ENCODE measurements at regions not wholly inside any gene's neighbourhood (a gene's known extent, or its start where the extent isn't known, plus 50 kb on each side); places are given as distances from the start of the nearest gene placed in this dataset.
A peak's percentile ranks its signal among the peaks of the same experiment; 100 is the strongest.
"Not testable (repeated sequence)": the region's sequence is repeated elsewhere in the genome, so short reads cannot be mapped to it uniquely, and the experiment has no call there.

DNA sequence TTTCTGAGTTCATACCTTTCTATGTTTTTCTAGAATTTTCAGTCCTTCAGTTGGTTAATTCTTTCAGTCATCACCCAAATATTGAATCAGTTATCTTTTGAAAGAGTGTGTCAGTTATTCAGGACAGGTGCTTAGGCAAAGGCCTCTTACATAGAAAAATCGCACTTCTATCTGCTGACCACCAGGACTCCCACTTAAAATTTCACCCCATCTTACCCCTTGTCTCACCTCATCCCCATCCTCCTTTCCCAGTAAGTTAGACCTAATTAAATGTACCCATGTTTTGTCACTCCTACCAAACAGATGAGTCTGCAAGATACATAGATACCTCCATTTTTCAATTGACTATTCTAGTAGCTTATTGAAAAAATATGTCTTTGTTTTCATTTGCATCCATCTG is 159.9 kb upstream of the PIK3R1 start:
- TF ChIP-seq, protein P1, sequence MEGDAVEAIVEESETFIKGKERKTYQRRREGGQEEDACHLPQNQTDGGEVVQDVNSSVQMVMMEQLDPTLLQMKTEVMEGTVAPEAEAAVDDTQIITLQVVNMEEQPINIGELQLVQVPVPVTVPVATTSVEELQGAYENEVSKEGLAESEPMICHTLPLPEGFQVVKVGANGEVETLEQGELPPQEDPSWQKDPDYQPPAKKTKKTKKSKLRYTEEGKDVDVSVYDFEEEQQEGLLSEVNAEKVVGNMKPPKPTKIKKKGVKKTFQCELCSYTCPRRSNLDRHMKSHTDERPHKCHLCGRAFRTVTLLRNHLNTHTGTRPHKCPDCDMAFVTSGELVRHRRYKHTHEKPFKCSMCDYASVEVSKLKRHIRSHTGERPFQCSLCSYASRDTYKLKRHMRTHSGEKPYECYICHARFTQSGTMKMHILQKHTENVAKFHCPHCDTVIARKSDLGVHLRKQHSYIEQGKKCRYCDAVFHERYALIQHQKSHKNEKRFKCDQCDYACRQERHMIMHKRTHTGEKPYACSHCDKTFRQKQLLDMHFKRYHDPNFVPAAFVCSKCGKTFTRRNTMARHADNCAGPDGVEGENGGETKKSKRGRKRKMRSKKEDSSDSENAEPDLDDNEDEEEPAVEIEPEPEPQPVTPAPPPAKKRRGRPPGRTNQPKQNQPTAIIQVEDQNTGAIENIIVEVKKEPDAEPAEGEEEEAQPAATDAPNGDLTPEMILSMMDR (IDR thresholded peaks at IDR 0.05; ENCODE audit: insufficient read depth, low read depth, low read length), result peak; percentile 4
- H3K4me3 ChIP-seq (ENCODE audit: low read depth, low read length), result no peak overlapping the region
- DNase-seq (ENCODE audit: low read depth), result no peak

DNA sequence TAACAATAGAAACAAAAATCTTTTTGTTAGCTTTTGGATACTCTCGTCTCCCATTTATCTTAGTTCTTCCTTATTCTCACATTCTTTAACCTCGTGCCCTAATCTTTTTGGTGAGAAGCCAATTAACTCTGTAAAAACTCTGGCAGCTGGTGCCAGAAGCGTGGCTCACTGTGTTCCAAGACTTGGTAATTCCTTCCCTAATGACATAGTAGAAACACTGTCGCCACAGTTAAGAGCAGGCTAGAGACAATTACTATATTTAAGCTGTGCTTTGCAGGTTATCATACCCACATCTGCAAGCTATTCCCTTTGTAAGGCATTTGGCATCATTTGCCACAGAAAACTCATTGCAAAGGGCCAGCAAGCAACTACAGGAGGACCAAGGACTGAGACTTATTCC is 160.9 kb upstream of the PIK3R1 start:
- TF ChIP-seq, protein P1 (IDR thresholded peaks at IDR 0.05; ENCODE audit: insufficient read depth, low read depth, low read length), result no peak
- no peak for DNase-seq (ENCODE audit: low read depth)
- H3K4me3 ChIP-seq (ENCODE audit: low read depth, low read length), result no peak overlapping the region

DNA sequence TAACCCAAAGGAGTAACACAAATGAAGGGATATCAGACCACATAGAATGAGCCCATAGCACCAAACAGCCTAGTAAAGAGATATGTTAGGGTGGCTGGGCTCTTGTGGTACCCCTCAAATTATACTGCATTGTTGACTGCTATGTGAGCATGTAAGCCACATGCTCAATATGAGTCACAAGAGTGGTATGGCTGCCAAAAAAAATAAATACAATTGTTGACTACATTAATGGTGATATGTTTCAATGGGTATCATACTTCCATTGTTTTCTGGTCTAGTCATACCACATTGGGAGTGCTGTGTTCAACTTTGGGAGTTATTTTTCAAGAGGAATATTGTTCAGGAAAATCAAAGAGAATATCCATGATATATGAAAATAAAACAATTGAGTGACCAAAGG is 162.4 kb upstream of the PIK3R1 start:
- no peak for DNase-seq (ENCODE audit: low read depth)

DNA sequence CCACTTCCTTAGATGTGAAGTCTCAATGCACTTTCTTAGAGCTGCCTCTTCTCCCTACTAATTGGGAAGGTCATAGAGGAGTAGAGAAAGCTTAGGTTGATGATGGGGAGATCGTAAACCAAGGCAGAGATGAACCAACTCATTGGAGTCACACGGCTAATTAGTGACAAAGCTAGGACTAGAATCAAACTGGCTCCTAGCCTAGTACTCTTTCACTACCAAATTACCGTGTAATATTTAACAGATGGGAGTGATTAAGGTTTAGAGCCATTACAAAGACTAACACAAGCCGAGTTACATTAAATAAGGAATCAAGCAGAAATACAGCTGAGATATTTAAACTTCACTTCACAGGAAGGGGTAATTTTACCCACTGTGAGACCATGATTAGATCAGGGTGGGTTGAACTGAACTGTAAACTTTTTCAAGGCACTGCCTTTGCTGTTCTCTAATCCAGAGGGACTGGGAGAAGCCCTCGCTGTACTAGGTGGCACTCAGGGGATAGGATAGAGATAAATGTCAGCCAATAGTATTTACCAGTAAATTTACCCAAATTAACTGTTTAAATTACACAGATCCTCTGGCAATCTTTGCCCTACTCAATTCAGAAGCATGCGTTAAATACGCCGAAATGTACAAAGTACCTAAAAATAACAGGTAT is 166.4 kb upstream of the PIK3R1 start:
- no peak for DNase-seq (ENCODE audit: low read depth)
- TF ChIP-seq, protein P1 (IDR thresholded peaks at IDR 0.05; ENCODE audit: insufficient read depth, low read depth, low read length), result no peak
- H3K4me3 ChIP-seq (ENCODE audit: low read depth, low read length), result no peak overlapping the region

More for the DNA sequence above, 162.4 kb upstream of the PIK3R1 start:
- no peak overlapping the region for H3K4me3 ChIP-seq (ENCODE audit: low read depth, low read length)
- TF ChIP-seq, protein P1 (IDR thresholded peaks at IDR 0.05; ENCODE audit: insufficient read depth, low read depth, low read length), result no peak

DNA sequence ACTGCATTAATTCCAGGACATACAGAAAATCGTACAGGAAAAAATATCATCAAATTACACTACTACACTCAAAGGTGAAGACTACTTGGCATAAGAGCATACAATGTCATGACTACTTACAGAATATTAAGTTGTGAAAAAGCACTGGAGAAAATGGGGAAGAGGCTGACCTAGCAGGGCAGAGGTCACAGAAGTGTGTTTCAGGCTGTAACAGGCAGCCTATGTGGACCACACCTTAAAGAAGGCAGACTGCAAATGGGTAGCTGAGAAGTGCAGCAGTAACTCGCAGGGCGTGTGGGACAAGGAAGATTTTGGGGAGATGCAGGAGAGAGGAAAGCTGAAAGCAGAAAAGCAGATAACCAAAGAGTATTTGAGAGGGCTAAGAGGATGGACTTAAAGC is 167.0 kb upstream of the PIK3R1 start:
- H3K4me3 ChIP-seq (ENCODE audit: low read depth, low read length), result no peak overlapping the region
- DNase-seq (ENCODE audit: low read depth), result no peak

DNA sequence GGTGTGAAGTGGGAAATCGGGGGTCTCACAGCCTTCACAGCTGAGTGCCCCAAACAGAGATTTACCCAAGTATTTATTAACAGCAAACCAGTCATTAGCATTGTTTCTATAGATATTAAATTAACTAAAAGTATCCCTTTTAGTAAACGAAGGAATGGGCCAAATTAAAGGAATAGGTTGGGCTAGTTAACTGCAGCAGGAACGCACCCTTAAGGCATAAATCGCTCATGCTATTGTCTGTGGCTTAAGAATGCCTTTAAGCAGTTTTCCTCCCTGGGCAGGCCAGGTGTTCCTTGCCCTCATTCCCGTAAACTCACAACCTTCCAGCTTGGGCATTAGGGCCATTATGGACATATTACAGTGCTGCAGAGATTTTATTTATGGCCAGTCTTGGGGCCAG is 167.5 kb upstream of the PIK3R1 start:
- not testable (repeated sequence) for H3K4me3 ChIP-seq (ENCODE audit: low read depth, low read length); DNase-seq (ENCODE audit: low read depth)

More for the DNA sequence above, 167.0 kb upstream of the PIK3R1 start:
- TF ChIP-seq, protein P1 (IDR thresholded peaks at IDR 0.05; ENCODE audit: insufficient read depth, low read depth, low read length), result no peak

DNA sequence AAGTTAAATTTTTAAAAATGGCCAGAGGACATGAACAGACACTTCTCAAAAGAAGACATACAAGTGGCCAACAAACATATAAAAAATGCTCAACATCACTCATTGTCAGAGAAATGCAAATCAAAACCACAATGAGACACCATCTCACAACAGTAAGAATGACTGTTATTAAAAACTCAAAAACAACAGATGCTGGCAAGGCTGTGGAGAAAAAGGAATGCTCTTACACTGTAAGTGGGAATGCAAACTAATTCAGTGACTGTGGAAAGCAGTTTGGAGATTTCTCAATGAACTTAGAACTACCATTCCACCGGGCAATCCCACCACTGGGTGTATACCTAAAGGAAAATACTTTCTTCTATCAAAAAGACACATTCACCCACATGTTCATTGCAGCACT is 168.5 kb upstream of the PIK3R1 start:
- DNase-seq (ENCODE audit: low read depth), result peak; percentile 75
- H3K4me3 ChIP-seq (ENCODE audit: low read depth, low read length), result no peak overlapping the region
- TF ChIP-seq, protein P1 (IDR thresholded peaks at IDR 0.05; ENCODE audit: insufficient read depth, low read depth, low read length), result no peak
